Activated effector memory CD4-positive, alpha-beta T cell treated with Interleukin-2 at 50 U/mL for 16 hours (primary cell): ENCODE measurements at regions not wholly inside any gene's neighbourhood (a gene's known extent, or its start where the extent isn't known, plus 50 kb on each side); places are given as distances from the start of the nearest gene placed in this dataset.

ENCODE experiments used
- DNase-seq: peaks from one replicate; pipeline ENCODE4 v3.0.0-alpha.2; 2020

- DNase-seq, result no peak
Measured at GRCh38 chr2:60318544-60318943, 234.9 kb downstream of the BCL11A start.

- no peak for DNase-seq
Measured at GRCh38 chr2:60317844-60318243, 235.6 kb downstream of the BCL11A start.

GRCh38 chr2:60317034-60317386, 236.4 kb downstream of the BCL11A start:
- no peak for DNase-seq

DNA sequence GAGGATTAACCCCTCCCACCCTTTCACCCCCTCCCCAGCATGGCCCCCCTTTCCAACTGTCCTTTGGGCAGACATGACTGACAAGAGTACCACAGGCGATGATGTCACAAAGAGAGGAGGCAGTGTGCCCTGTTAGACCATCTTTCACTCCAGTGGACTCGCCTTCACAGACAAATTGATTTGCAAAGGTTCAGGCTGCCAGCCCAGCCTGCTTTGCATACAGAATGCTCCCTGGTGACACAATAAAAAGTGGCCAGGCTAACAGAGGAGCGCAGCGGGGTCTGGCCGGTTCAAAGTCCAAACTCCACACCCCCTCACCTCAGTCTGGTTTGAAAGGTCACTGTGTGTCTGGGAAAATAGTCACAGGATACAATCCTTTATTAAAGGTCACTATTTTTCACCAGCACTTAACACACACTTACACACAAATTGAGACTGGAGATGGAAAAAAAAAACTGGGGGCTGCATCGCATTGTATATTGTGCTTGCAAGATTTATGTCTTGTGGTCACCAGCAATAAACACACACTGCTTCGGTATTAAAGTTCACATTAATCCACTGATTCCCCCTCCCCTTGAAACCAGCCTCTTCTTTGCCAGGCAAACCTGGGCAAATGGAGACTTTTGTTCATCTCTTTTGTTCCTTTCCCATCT, 236.9 kb downstream of the BCL11A start:
- DNase-seq, result no peak

GRCh38 chr2:60313470-60314172, 239.8 kb downstream of the BCL11A start:
- DNase-seq, result no peak

DNA sequence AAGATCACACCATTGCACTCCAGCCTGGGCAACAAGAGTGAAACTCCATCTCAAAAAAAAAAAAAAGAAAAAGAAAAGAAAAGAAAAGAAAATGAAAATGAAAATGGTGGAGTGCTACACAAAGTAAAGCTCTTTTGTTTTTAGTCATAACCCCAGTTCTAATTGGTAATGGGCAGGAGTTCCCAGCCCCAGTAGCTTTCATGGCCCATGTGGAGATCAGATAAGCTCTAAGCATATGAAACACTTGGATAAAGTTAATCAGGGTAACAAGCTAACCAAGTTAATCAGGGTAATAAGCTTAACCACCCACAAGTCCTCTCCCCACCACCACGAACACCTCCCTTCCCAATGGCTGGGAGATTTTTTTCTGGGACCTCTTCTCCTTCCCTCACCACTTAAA, 240.8 kb downstream of the BCL11A start:
- DNase-seq, result no peak

DNA sequence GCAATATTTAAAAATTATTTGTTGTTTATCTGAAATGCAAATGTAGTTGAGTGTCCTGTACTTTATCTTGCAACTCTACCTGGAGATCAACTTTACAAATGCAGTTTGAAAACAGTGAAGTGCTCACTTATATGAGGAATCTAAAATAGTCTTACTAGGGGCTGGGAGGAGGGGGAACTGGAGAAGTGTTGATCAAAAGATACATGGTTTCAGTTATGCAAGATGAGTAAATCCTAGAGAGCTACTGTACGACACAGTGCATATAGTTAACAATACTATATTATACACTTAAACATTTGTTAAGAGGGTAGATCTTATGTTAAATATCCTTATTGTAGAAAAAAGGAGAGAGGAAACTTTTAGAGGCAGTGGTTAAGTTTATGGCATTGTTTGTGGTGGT, 241.9 kb downstream of the BCL11A start:
- DNase-seq, result no peak

DNA sequence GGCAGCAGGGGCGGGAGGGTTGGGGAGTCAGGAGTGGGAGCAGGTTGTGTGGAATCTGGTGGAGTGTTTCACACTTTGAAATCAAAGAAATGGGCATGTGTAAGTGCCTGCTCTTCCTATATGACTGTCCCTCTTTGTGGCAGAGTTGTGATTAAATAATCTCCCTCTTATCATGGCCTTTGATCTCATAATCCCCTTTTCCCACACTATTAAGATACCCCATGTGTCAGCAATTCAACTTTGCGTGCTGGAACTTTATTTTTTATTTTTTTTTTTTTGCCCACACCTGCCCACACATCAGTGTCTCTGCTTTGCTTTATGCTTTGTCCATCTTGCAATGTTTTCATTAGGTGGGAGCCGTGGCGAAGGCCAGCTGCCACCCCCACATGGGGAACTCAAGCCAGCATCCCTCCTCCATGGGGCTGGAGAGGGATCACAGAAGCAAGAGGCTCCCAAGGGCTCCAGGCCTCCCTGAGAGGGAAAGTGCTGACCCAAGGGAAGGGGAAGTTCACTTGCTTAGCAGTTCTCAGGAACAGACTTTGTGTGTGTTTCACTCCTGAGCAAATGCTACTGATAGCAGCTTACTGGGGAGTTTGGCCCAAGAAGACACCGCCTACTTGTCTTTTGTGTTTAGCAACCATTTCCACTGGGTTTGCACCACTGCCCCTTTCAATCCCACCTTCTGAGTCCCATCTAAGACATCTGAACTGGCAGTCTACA, 243.4 kb downstream of the BCL11A start:
- DNase-seq, result no peak

DNA sequence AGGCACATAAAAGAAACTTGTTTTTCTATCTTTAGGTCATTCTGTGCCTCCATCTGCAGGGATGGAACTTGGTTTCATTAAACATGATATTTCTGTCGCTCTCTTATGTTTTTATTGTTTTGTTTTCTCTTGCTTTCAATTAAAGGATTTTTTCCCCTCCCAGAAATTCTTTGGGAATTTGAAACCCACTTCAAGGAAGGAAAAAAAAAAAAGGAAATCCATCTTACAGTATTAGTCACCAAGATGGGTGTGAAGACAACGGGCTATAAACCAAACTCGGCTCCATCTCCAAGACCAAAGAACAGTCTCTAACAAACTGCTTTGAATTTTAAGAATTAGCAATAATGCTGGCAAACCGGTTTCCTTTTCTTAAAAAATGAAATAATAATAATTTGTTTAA, 244.1 kb downstream of the BCL11A start:
- DNase-seq, result no peak

- DNase-seq, result no peak
Measured at GRCh38 chr2:60306267-60306861, 247.1 kb downstream of the BCL11A start.

DNA sequence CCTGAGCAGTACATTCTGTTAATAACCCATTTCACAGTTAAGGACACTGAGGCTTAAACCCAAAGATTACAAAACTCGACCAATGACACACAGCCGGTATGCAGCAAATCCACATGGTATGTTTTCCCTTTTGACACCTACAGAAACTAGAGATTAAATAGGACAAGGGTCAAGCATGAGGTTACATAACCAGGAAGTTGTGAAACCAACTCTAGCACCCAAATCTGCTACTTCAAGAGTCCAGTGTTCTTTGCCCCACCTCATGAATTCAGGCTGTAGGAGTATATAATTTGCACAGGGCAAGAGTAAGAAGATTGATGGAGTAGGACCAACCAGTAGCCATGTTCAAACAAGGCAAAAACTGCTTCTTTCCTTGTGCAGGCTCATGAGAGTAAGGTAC, 249.8 kb downstream of the BCL11A start:
- no peak for DNase-seq

GRCh38 chr2:60302377-60303126, 250.9 kb downstream of the BCL11A start:
- no peak for DNase-seq

- no peak for DNase-seq
Measured at GRCh38 chr2:60301726-60302125, 251.7 kb downstream of the BCL11A start.

DNA sequence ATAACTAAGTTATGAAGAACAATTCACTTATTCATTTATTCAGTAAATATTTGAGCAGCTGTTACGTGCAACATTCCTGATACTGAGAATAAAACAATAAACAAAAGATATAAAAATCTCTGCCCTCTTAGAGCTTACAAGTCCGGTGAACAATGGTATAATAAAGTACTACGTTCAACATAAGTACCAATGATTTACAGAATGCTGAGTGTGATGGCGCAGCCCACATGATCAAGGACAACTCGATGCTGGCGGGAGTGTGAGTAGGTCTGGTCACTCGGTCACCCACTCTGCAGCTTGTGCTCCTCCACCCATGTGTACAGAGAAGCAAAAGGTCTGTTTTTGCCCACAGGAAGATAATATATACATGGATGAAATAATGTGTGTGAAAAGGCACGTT, 254.3 kb downstream of the BCL11A start:
- DNase-seq, result no peak

DNA sequence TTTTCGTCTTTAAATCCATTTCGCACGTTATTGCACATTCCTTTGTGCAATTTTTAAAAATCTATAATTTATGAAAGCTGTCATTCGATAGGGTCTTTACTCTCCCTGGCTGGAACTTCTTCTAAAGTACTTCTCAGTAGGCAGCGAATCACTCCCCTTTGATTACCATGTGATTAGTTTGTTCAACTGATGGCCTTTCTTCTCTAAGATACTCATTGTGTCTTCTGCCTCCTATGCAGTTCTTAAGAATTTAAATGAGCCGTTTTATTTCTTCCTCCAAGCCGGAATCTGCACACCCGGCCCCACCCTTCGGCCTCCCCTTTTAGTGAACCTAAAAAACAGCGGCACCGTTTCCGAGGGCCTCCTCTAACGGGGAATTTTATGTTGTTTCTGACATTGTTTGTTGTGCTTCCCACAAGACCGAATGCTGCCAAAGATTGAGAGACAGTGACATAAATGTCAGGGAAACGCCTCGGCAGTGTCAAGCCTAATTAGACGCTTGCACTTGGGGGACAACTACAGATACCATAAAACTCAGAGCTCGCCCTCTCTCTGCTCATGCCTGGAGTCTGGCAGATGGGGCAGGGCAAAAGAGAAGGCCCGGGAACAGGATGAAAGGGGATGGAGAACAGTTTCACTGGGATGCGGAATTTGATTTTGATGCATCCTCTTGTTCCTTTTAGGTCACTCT, 255.3 kb downstream of the BCL11A start:
- DNase-seq, result no peak

DNA sequence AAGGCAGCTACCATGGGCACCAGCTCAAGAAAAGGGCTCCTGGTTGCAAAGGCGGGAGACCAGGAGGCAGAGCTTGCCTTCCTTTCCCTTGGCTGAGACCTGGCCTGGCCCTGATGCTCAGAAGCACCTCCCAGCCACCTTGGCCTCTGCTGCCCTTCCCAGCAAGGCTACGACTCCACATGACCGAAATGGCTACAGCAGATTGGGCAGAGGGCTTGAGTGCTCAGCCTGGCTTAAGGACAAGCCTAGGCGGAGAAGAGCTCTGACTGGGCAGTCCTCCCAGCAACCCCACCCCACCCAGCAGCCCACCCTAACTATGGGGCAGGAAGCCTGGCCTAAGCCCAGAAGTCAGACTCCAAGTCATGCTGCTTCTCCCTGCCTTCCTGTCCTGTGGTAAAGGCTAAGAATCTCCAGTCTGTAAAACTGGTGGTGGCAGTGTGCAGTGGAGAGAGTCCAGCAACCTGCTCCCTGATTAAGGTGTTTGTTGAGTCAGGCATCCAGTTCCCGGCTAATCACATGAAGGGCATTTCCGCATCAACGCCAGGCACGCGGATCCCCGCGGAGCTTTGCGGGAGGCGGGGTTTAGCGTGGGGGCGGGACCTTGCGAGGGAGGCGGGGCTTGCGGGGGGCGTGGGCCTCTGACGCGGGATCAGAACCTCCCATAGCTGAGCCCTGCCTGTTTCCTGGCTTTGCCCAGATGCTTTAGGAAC, 256.0 kb downstream of the BCL11A start:
- DNase-seq, result no peak

GRCh38 chr2:60296219-60296955, 257.1 kb downstream of the BCL11A start:
- no peak for DNase-seq

DNA sequence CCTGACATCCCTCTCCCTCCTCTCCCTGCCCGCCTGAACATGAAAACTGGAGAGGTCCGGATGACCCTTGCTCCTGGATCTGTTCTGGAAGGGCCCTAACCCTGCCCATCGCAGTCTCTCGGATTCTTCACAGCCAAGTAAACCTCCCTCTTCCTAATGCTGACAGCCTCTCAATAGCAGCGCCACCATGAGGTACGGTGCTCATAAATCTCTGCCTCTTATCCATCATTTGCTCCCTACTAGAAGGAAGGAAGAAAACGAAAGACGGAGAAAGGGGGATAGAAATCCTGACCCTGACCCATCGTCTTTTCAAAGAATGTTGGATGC, 257.9 kb downstream of the BCL11A start:
- no peak for DNase-seq

GRCh38 chr2:60294901-60295635, 258.4 kb downstream of the BCL11A start:
- DNase-seq, result no peak

- DNase-seq, result no peak
Measured at GRCh38 chr2:60292242-60292641, 261.2 kb downstream of the BCL11A start.

GRCh38 chr2:60290509-60290908, 262.9 kb downstream of the BCL11A start:
- DNase-seq, result no peak
